ENCODE measurements at regions not wholly inside any gene's neighbourhood (a gene's known extent, or its start where the extent isn't known, plus 50 kb on each side); places are given as distances from the start of the nearest gene placed in this dataset.
A peak's percentile ranks its signal among the peaks of the same experiment; 100 is the strongest.

DNA sequence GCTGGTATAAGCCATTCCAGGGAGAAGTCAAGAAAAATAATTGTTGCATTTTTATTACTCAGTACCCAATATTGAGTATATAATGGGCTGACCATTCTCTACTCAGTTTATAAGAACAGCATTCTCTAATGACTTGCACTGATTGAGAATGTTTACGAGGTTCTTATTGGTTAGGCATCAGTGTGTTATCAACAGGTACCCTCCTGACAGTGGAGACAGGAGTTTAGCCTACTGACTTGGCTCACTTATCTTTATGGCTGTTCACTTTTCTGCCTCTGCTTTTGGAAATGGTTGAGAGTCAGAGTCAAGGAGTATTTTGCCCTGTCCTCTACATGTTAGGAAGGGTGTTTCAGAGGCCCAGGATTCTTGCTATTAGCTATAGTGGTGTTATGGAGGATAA, 228.0 kb upstream of the RGS6 start:
- no peak overlapping the region for H3K4me3 ChIP-seq
- peaks cover 0 to 17% (median 7%) of the 10 kb centered on the region in 6 donors for H3K4me1 ChIP-seq
- no peaks in the 10 kb centered on the region for H3K9me3 ChIP-seq
- peaks cover 0 to 95% (median 18%) of the 10 kb centered on the region in 6 donors for H3K36me3 ChIP-seq
- H3K27ac ChIP-seq, result no peak overlapping the region
- no peak for TF ChIP-seq POLR2AphosphoS5 (IDR thresholded peaks at IDR 0.05)
- TF ChIP-seq, protein P1, sequence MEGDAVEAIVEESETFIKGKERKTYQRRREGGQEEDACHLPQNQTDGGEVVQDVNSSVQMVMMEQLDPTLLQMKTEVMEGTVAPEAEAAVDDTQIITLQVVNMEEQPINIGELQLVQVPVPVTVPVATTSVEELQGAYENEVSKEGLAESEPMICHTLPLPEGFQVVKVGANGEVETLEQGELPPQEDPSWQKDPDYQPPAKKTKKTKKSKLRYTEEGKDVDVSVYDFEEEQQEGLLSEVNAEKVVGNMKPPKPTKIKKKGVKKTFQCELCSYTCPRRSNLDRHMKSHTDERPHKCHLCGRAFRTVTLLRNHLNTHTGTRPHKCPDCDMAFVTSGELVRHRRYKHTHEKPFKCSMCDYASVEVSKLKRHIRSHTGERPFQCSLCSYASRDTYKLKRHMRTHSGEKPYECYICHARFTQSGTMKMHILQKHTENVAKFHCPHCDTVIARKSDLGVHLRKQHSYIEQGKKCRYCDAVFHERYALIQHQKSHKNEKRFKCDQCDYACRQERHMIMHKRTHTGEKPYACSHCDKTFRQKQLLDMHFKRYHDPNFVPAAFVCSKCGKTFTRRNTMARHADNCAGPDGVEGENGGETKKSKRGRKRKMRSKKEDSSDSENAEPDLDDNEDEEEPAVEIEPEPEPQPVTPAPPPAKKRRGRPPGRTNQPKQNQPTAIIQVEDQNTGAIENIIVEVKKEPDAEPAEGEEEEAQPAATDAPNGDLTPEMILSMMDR (IDR thresholded peaks at IDR 0.05 in 8 of 11, conservative IDR thresholded peaks at IDR 0.05 in 3 of 11), result no peak
- no peak for TF ChIP-seq POLR2A (IDR thresholded peaks at IDR 0.05)
- no peak for DNase-seq
- H3K27me3 ChIP-seq (replicated peaks in 1 of 7), result no peaks in the 10 kb centered on the region
- intact Hi-C loops (cut with DNase I; ENCODE audit: low total_unique reads), result no loop called here
- 97 to 100% (median 100%) methylated on average over 1 of the region's 1 CpG for WGBS, 5 donors

DNA sequence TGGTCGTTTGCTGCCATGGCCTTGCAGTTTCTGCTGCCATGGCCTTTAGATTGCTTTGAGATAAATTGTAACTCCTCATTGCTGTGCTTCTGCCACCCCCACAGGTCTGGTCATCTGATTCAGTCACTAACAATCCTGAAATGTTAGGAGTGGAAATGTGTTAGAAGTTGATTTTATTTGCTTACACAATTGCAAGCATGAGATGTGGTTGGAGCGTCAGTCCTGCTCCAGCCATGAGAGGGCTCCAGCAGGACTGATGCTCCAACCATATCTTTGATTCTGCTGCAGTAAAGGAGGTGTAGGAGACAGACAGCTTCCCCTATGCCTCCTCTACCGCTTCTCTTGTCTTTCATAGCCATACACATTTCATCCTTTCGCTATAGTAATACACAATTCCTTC, 226.8 kb upstream of the RGS6 start:
- H3K27ac ChIP-seq, result no peak overlapping the region
- no peak overlapping the region for H3K4me3 ChIP-seq
- WGBS, 5 donors, result 83 to 92% (median 86%) methylated on average over 4 of the region's 4 CpGs
- DNase-seq, result no peak
- no peak for TF ChIP-seq POLR2A (IDR thresholded peaks at IDR 0.05)
- TF ChIP-seq, protein P1 (IDR thresholded peaks at IDR 0.05 in 8 of 11, conservative IDR thresholded peaks at IDR 0.05 in 3 of 11), result no peak
- no peak for TF ChIP-seq POLR2AphosphoS5 (IDR thresholded peaks at IDR 0.05)
- no peaks in the 10 kb centered on the region for H3K27me3 ChIP-seq (replicated peaks in 1 of 7)
- H3K36me3 ChIP-seq, result peaks cover 0 to 95% (median 27%) of the 10 kb centered on the region in 6 donors
- intact Hi-C loops (cut with DNase I; ENCODE audit: low total_unique reads), result no loop called here
- peaks cover 0 to 18% (median 7%) of the 10 kb centered on the region in 6 donors for H3K4me1 ChIP-seq
- no peaks in the 10 kb centered on the region for H3K9me3 ChIP-seq

DNA sequence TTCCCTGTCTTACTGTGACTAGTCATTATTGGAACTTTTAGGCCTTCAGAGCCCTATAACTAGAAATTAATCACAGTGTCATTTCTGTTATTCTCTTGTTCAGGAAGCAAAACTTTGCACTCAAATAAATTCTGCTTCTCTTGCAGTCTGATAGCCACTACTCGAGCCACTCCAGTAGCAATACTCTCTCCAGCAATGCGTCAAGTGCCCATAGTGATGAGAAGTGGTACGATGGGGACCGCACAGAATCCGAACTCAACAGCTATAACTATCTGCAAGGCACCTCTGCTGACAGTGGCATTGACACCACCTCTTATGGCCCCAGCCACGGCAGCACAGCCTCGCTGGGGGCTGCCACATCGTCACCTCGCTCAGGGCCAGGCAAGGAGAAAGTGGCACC, 223.2 kb upstream of the RGS6 start:
- Histone ChIP-seq H3K9me3 (no peaks in the 10 kb centered on the region), H3K27me3 (replicated peaks in 1 of 7) (no peaks in the 10 kb centered on the region), H3K4me3 (no peak overlapping the region), H3K4me1 (peaks cover 0 to 20% (median 4%) of the 10 kb centered on the region in 6 donors), H3K27ac (no peak overlapping the region), H3K36me3 (peaks cover 0 to 94% (median 34%) of the 10 kb centered on the region in 6 donors)
- no peak for DNase-seq
- intact Hi-C loops (cut with DNase I; ENCODE audit: low total_unique reads), result no loop called here
- TF ChIP-seq POLR2AphosphoS5 (IDR thresholded peaks at IDR 0.05), result peak in 1 of 3 donors; percentile 22
- TF ChIP-seq, protein P1 (IDR thresholded peaks at IDR 0.05 in 8 of 11, conservative IDR thresholded peaks at IDR 0.05 in 3 of 11), result no peak
- no peak for TF ChIP-seq POLR2A (IDR thresholded peaks at IDR 0.05)
- WGBS, 5 donors, result 96 to 98% (median 97%) methylated on average over 9 of the region's 9 CpGs

DNA sequence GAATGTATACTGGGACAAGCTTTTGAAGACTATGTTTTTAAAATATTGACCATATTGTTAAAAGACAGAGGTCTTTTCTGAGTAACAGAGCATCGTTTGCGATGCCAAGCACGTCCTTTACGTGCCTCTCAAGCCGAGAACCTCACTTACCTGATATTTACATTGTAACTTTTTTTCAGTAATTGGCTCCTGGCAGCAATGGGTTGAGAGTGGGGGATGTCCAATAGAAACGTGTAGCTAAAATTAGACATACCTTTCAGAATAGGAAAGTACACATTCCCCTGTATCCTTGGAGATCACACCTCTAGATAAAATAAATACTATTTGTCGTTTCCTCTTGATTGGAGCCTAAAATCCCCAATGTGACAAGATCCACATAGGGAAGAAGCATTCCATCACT, 222.2 kb upstream of the RGS6 start:
- intact Hi-C loops (cut with DNase I; ENCODE audit: low total_unique reads), result no loop called here
- H3K4me3 ChIP-seq, result no peak overlapping the region
- H3K27me3 ChIP-seq (replicated peaks in 1 of 7), result no peaks in the 10 kb centered on the region
- DNase-seq, result no peak
- TF ChIP-seq, protein P1 (IDR thresholded peaks at IDR 0.05 in 8 of 11, conservative IDR thresholded peaks at IDR 0.05 in 3 of 11), result no peak
- TF ChIP-seq POLR2A (IDR thresholded peaks at IDR 0.05) (no peak), POLR2AphosphoS5 (IDR thresholded peaks at IDR 0.05) (no peak)
- no peak overlapping the region for H3K27ac ChIP-seq
- WGBS, 5 donors, result 82 to 95% (median 90%) methylated on average over 7 of the region's 7 CpGs
- H3K9me3 ChIP-seq, result no peaks in the 10 kb centered on the region
- H3K36me3 ChIP-seq, result peaks cover 0 to 94% (median 31%) of the 10 kb centered on the region in 6 donors
- H3K4me1 ChIP-seq, result peaks cover 0 to 17% (median 2%) of the 10 kb centered on the region in 6 donors
